ENCODE measurements at regions not wholly inside any gene's neighbourhood (a gene's known extent, or its start where the extent isn't known, plus 50 kb on each side); places are given as distances from the start of the nearest gene placed in this dataset.

GRCh38 chr5:125137535-125137934, 391.1 kb upstream of the ZNF608 start:
- Mint-ChIP-seq H3K27me3 (ENCODE audit: low read depth) (no peaks in the 10 kb centered on the region), H3K4me1 (peaks cover 45% of the 10 kb centered on the region), H3K9me3 (peaks cover 8% of the 10 kb centered on the region), H3K27ac (ENCODE audit: unreplicated experiment) (no peak overlapping the region), H3K4me3 (no peak overlapping the region), H3K36me3 (ENCODE audit: low read depth) (peaks cover 3% of the 10 kb centered on the region)
- no peak for TF ChIP-seq CTCF (conservative IDR thresholded peaks at IDR 0.05)
- DNase-seq (ENCODE audit: low read depth, low spot score), result no peak

GRCh38 chr5:125138266-125138665, 391.8 kb upstream of the ZNF608 start:
- no peak for TF ChIP-seq CTCF (conservative IDR thresholded peaks at IDR 0.05)
- H3K4me1 Mint-ChIP-seq, result peaks cover 42% of the 10 kb centered on the region
- H3K27ac Mint-ChIP-seq (ENCODE audit: unreplicated experiment), result no peak overlapping the region
- H3K9me3 Mint-ChIP-seq, result peaks cover 11% of the 10 kb centered on the region
- no peak overlapping the region for H3K4me3 Mint-ChIP-seq
- DNase-seq (ENCODE audit: low read depth, low spot score), result no peak
- H3K36me3 Mint-ChIP-seq (ENCODE audit: low read depth), result peaks cover 3% of the 10 kb centered on the region
- no peaks in the 10 kb centered on the region for H3K27me3 Mint-ChIP-seq (ENCODE audit: low read depth)

DNA sequence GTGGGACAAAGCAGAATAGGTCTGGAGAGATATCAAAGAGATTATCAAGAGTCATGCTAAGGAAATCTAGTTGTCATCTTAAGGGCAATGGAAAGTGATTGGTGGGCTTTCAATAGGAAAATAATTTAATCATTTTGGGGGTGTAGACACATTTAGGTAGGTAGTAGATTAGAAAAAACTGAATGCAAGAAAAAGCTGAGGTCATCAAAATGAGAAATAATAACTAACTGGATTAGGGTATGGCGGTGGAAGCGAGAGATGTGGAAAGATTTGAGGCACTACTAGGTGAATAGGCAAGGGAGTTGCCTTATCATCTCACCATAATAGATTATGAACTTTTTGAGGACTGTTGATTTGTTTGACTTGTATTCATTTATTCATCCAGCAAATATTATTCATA, 393.2 kb upstream of the ZNF608 start:
- Mint-ChIP-seq H3K27ac (ENCODE audit: unreplicated experiment) (peak overlapping the region; percentile 22), H3K9me3 (peaks cover 11% of the 10 kb centered on the region), H3K36me3 (ENCODE audit: low read depth) (peaks cover 3% of the 10 kb centered on the region), H3K27me3 (ENCODE audit: low read depth) (no peaks in the 10 kb centered on the region), H3K4me3 (no peak overlapping the region), H3K4me1 (peaks cover 36% of the 10 kb centered on the region)
- TF ChIP-seq CTCF (conservative IDR thresholded peaks at IDR 0.05), result no peak
- no peak for DNase-seq (ENCODE audit: low read depth, low spot score)

GRCh38 chr5:125140220-125140619, 393.8 kb upstream of the ZNF608 start:
- Mint-ChIP-seq H3K36me3 (ENCODE audit: low read depth) (peaks cover 3% of the 10 kb centered on the region), H3K27ac (ENCODE audit: unreplicated experiment) (no peak overlapping the region), H3K4me1 (peaks cover 33% of the 10 kb centered on the region), H3K27me3 (ENCODE audit: low read depth) (no peaks in the 10 kb centered on the region), H3K4me3 (no peak overlapping the region), H3K9me3 (peaks cover 11% of the 10 kb centered on the region)
- no peak for DNase-seq (ENCODE audit: low read depth, low spot score)
- no peak for TF ChIP-seq CTCF (conservative IDR thresholded peaks at IDR 0.05)

DNA sequence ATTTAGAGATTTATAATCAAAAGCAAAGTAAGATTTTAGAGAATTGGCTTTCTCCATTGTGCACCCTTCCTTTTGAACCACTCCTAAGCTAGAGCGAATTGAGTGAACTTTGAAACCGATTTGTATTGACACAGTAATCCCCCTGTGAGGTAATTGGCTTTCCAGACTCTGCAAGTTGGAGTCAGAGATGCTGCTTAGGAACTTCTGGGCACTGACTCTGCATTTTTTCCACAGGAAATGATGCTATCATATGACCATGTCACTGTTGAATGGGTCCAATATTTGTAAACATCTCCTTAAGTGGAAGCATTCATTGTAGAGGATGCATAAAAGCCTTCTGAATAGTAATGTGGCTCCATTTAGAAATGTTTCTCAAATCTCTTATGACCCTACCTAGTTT, 394.4 kb upstream of the ZNF608 start:
- no peak for TF ChIP-seq CTCF (conservative IDR thresholded peaks at IDR 0.05)
- Mint-ChIP-seq H3K36me3 (ENCODE audit: low read depth) (peaks cover 3% of the 10 kb centered on the region), H3K9me3 (peaks cover 11% of the 10 kb centered on the region), H3K27ac (ENCODE audit: unreplicated experiment) (no peak overlapping the region), H3K27me3 (ENCODE audit: low read depth) (no peaks in the 10 kb centered on the region), H3K4me1 (peaks cover 30% of the 10 kb centered on the region), H3K4me3 (no peak overlapping the region)
- DNase-seq (ENCODE audit: low read depth, low spot score), result no peak

GRCh38 chr5:125142458-125142857, 396.0 kb upstream of the ZNF608 start:
- no peaks in the 10 kb centered on the region for H3K27me3 Mint-ChIP-seq (ENCODE audit: low read depth)
- H3K4me3 Mint-ChIP-seq, result no peak overlapping the region
- H3K27ac Mint-ChIP-seq (ENCODE audit: unreplicated experiment), result no peak overlapping the region

More at GRCh38 chr5:125142458-125142857, 396.0 kb upstream of the ZNF608 start:
- peaks cover 25% of the 10 kb centered on the region for H3K4me1 Mint-ChIP-seq
- no peak for TF ChIP-seq CTCF (conservative IDR thresholded peaks at IDR 0.05)
- peaks cover 11% of the 10 kb centered on the region for H3K9me3 Mint-ChIP-seq
- H3K36me3 Mint-ChIP-seq (ENCODE audit: low read depth), result peaks cover 3% of the 10 kb centered on the region
- no peak for DNase-seq (ENCODE audit: low read depth, low spot score)

Data from neural crest cell (in vitro differentiated cells).